HG02973 (cell line): ENCODE measurements at regions not wholly inside any gene's neighbourhood (a gene's known extent, or its start where the extent isn't known, plus 50 kb on each side); places are given as distances from the start of the nearest gene placed in this dataset.

Experiments used
- ATAC-seq: cut with Tn5 transposase; IDR thresholded peaks from one replicate; pipeline ENCODE4 v1.9.1; 2021; ENCODE audit warnings: moderate library complexity; ENCODE audit not compliant: unreplicated experiment

GRCh38 chr4:13184199-13184598, 299.9 kb downstream of the RAB28 start:
- ATAC-seq, result no peak

- ATAC-seq, result no peak
Measured at GRCh38 chr4:13182133-13182532, 302.0 kb downstream of the RAB28 start.

GRCh38 chr4:13181681-13182080, 302.5 kb downstream of the RAB28 start:
- no peak for ATAC-seq

- ATAC-seq, result no peak
Measured at GRCh38 chr4:13180701-13181100, 303.4 kb downstream of the RAB28 start.

- no peak for ATAC-seq
Measured at GRCh38 chr4:13178621-13179020, 305.5 kb downstream of the RAB28 start.

GRCh38 chr4:13176741-13177142, 307.4 kb downstream of the RAB28 start:
- ATAC-seq, result no peak

- no peak for ATAC-seq
Measured at GRCh38 chr4:13174926-13175325, 309.2 kb downstream of the RAB28 start.

GRCh38 chr4:13174001-13174400, 310.1 kb downstream of the RAB28 start:
- no peak for ATAC-seq

- no peak for ATAC-seq
Measured at GRCh38 chr4:13171292-13172057, 312.7 kb downstream of the RAB28 start.

GRCh38 chr4:13169731-13170525, 314.2 kb downstream of the RAB28 start:
- no peak for ATAC-seq

- ATAC-seq, result no peak
Measured at GRCh38 chr4:13168326-13168725, 315.8 kb downstream of the RAB28 start.

- no peak for ATAC-seq
Measured at GRCh38 chr4:13166214-13166613, 317.9 kb downstream of the RAB28 start.

GRCh38 chr4:13164783-13165331, 319.3 kb downstream of the RAB28 start:
- ATAC-seq, result no peak

- ATAC-seq, result no peak
Measured at GRCh38 chr4:13162886-13163285, 321.3 kb downstream of the RAB28 start.

GRCh38 chr4:13160920-13161319, 323.2 kb downstream of the RAB28 start:
- no peak for ATAC-seq

GRCh38 chr4:13159041-13159620, 325.0 kb downstream of the RAB28 start:
- no peak for ATAC-seq

GRCh38 chr4:13151194-13151593, 332.9 kb downstream of the RAB28 start:
- ATAC-seq, result no peak

- no peak for ATAC-seq
Measured at GRCh38 chr4:13143222-13144070, 340.7 kb downstream of the RAB28 start.

GRCh38 chr4:13142726-13143125, 341.4 kb downstream of the RAB28 start:
- no peak for ATAC-seq

GRCh38 chr4:13142191-13142590, 341.9 kb downstream of the RAB28 start:
- no peak for ATAC-seq

GRCh38 chr4:13137390-13137789, 346.8 kb downstream of the RAB28 start:
- ATAC-seq, result no peak
